HG03354 (cell line): ENCODE measurements at regions not wholly inside any gene's neighbourhood (a gene's known extent, or its start where the extent isn't known, plus 50 kb on each side); places are given as distances from the start of the nearest gene placed in this dataset.
"Not testable (repeated sequence)": the region's sequence is repeated elsewhere in the genome, so short reads cannot be mapped to it uniquely, and the experiment has no call there.

Experiments used
- ATAC-seq: cut with Tn5 transposase; IDR thresholded peaks from one replicate; pipeline ENCODE4 v1.9.1; 2021; ENCODE audit warnings: mild to moderate bottlenecking; ENCODE audit not compliant: unreplicated experiment, poor library complexity, severe bottlenecking

DNA sequence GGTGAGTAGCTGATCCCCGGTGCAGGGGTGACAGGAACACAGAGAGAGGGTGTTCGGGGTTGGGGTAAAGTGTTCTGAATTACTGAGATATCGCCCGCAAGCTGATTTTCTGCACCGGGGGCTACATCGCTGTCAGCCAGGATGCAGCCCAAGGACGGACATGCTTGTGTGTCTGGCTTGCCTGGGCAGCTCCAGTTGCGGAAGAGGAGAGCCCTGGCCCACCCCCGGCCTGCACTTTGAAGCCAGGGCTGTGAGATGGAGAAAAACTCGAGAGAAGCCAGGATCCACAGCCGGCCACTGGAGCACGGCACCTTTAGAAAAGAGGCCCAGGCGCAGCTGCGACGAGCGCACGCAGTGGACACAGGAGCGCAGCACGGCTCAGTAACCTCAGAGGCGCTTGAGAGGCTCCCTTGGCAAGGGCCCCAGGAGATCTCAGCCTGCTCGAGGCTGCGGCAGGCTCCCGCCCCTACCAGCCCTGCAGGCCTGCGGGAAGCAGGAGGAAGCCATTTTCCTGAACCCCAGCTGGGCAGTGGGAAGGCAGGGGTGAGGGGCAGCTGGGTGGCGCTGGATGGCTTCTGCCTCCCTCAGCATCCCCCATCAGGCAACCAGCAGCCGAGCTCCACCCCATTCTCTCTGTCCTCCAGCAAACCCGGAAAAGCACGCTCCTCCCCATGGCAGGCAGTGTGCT, 59.2 kb downstream of the C9orf50 start:
- no peak for ATAC-seq

DNA sequence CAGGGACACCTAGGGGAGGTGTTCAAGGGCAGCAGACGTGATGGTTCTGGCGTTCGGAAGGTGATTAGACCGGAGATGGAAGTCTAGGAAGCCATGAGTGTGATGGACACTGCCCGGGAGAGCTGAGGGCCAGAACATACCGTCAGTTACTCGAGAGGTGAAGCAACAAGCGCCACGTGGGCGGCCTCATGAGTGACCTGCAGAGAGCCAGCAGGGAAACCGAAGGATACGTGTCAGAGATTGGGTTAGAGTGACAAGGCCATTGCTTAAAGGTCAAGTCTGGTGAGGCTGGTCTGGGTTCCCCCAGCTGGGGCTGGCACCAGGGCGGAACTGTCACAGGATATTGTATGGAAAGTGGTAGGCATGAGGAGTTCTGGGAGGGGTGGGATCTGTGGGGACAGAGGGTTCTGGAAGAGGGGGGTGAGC, 60.0 kb downstream of the C9orf50 start:
- ATAC-seq, result no peak

DNA sequence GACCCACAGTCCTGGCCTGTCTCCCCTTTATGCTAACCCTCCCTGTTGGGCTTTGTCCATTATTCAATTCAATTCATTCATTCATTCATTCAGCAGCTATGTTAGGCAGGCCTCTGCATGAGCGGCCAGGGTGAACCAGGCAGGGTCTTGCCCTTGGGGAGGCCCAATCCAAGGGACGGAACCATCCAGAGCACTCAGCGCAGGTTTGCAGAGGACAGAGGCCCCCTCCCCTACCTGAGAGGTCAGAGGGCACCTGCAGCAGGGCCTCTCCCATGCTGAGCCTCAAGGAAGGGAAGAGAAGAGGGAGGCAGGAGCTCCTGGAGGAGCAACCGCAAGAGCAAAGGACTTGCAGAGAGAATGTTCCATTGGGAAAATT, 61.4 kb downstream of the C9orf50 start:
- ATAC-seq, result no peak

DNA sequence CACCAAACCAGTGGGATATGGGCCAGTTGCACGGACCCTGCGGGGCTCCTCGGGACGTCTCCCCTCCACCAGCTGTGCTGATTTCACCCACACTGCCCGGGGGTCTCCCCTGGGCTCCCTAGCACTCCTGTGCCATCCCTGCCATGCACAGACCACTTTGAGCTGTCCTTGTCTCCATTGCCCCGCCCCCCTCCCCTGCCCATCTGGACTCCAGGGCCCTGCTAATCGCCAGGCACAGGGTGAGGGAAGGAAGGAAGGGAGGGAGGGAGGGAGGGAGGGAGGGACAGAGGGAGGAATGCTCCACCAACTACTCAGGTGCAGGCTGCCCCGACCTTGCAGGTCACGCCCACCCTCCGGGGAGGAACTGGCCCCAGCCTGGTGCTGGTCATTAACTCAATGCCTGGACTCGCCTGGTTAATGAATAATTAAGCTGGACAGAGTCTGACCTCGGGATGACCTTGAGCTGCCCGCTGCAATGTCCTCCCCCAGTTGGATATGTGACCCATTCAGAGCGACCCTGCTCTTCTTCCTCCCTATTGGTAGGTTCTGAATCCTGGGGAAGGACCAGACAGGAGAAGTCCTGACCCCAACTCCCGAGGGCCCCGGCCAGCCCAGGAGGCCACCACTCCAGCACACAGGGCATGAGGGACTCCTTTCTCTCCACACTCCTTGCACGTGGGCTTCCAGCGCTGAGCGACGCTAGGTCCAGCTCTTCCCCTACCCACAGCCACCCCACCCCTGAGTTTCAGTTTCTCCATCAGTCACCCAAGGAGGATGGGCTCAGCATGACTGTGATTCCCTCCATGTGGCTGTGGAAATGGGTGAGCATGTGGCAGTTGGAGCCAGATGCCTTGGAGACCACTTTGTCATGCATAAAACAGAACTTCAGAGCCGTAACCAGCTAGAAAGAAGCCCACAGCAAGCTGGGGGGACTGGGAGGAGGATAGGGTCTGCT, 62.1 kb downstream of the C9orf50 start:
- ATAC-seq, result no peak

DNA sequence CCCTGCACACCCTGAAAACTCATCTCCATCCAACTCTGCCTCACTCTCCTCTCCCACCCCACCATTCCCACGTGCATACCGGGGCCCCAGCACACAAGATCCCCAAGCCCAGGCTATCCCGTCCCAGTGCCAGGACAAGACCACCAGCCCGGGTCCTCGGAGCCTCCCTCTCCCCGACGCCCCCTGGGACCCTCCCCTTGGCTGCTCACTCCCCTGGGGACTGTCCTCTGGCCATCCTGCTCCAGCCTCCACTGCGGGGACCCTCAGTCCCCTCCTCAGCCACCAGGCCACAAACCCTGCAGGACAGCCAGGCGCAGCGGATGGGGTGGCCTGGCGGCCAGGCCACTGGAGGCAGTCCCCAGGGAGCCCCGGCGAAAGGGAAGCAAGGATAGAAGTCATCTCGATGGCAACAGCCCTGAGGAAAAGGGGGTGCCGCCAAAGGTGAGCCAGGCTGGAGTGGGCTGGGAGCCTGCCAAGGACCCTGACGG, 62.8 kb downstream of the C9orf50 start:
- no peak for ATAC-seq

- no peak for ATAC-seq
Observed at GRCh38 chr9:129557192-129558036, 63.5 kb downstream of the C9orf50 start.

DNA sequence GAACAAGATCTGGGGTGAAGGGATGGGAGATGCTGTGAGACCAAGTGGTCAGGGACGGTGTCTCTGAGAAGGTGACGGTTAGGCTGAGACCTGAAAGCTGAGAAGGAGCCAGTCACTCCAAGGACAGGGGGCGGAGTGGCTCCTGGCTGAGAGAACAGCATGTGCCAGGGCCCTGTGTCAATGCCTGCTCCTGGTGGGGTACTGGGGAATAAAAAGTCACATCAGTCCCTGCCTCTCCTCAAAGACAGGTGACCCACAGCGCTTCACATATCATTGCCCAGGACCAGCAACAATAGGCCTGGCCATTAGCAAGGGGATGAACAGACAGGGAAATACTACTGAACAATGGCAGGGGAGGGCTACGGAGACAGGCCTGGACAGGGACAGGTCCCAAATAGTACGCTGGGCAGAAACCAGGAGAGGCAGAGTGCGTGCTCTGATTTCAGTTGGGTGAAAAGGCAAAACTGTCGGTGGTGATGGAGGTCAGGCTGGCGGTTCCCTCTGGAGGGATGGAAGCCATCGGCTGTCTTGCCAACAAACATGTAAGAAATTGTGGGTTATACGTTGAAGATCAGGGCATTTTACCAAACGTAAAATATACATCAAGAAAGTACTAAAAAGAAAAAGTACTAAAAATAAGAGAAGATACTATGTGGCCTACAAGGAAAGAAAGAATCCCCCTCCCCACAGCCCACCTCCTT, 64.3 kb downstream of the C9orf50 start:
- ATAC-seq, result no peak

GRCh38 chr9:129555512-129556215, 65.2 kb downstream of the C9orf50 start:
- no peak for ATAC-seq

DNA sequence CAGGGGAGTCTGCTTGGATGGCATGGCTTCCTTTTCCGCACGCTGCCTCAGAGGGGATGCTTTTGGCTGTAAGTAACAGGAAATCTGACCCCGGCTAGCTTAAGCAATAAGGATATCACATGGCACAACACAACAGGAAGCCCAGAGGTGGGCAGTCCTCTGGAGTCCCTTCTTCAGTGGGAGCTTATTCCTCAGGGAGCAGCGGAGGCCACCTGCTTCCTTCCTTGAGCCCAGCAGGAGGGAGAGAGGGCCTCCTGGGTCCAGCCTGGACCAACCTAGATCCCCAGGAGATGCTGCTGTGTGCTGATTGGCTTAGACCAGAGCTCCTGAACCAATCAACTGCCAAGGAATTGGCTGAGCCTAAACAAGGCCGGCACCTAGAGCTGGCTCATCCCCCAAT, 66.3 kb downstream of the C9orf50 start:
- no peak for ATAC-seq

- ATAC-seq, result no peak
Observed at GRCh38 chr9:129553277-129553676, 67.6 kb downstream of the C9orf50 start.

DNA sequence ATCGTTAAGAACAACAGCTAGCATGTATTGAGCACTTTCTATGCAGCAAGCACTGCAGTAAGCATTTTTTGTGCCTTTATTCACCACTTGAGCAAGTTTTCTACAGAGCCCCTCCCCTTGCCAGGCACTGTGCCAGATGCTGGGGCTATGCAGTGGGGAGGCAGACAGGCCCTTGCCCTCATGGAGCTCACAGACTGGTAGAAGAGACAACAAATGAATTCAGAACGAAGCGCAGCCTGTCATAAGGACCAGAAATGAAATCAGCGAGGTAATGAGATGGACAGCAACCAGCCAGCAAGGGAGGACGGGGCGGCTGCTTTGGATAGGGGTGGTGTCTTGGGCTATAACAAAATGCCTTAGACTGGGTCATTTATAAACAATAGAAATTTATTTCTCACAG, 68.8 kb downstream of the C9orf50 start:
- ATAC-seq, result no peak

DNA sequence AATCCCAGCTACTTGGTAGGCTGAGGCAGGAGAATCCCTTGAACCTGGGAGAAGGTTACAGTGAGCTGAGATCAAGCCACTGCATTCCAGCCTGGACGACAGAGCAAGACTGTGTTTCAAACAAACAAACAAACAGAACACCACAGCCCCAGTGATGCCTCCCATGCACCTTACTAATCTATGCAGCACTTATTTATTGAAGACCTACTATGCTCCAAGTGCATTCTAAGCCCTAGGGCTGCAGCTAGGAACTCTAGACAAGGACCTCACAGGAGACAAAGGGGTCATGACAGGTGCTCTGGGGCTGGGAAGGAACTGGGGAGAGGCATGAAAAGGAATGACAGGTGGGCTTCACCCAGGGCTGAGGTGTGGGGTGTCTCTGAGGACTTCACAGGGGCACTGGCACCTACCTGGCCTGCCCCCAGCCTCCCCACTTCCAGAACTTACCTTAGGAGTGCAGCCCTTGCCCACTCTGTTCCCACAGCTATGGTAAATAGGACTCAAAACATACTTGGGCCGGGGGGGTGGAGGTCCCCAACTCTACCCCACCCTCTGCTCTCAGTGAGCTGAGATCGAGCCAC, 69.4 kb downstream of the C9orf50 start:
- no peak for ATAC-seq

DNA sequence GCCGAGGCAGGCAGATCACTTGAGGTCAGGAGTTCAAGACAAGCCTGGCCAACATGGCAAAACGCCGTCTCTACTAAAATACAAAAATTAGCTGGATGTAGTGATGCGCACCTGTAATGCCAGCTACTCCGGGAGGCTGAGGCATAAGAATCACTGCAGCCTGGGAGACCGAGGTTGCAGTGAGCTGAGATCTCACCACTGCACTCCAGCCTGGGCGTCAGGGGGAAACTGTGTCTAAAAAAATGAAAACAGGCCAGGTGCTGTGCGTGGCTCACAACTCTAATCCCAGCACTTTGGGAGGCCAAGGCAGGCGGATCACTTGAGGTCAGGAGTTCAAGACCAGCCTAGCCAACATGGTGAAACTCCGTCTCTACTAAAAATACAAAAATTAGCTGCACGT, 69.9 kb downstream of the C9orf50 start:
- not testable (repeated sequence) for ATAC-seq

DNA sequence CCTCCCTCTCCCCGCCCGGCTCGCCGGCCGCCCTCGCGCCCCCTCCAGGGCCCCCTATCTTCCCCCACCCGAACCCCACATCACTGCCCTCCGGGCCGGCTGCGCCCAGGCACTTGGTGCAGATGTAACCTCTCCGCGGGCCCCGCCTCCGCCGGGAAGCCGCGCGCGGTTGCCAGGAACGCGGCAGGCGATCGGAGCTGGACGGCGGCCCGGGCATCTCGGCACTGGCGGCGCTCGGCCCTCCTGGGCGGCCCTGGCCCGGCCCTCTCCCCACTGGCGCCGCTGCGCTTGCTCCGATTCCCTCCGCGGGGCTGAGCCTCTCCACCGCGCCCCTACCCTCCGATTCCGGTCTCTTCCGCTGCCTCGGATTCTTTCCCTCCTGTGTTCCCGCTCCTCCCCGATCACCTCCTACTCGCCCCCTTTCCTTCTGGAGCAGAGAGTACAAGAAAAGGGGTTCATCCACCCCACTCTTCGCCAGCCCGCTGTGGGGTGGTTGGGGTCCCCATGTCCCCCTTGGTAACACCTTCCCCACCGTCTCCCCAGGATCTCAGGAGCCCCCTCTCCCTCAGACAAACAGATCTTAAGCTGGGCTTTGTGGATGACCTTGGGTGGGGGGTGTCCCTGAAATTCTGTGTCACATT, 70.6 kb downstream of the C9orf50 start:
- ATAC-seq, result no peak

- ATAC-seq, result no peak
Observed at GRCh38 chr9:129549684-129550083, 71.2 kb downstream of the C9orf50 start.

GRCh38 chr9:129549139-129549538, 71.8 kb downstream of the C9orf50 start:
- no peak for ATAC-seq

DNA sequence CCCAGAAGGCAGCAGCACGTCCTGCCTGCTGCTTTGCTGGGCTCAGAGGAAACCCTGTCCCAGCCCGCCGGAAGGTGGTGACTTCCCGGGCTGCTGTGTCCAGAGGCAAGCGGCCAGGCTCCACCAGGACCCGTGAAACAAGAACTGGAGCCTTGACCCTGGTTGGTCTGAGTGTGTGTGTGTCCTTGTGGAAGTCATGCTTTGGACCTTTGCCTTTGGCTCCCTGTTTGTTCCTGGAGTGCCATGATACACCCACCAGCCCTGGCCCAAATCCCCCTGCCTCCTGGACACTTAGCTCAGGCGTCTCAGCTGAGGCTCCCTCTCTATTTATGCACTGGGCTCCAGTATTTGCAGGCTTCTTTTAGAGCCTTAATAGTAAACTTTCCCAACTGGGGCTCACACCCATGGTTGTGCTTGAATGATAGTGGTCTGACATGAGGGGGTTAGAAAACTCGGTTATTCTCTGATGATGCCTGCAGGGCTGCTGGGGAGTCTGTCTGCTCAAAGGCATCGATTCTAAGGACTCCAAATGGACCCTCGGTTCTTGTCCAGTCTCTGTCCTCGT, 72.2 kb downstream of the C9orf50 start:
- no peak for ATAC-seq
